Thyroid gland (tissue), 4 donors: ENCODE measurements at regions not wholly inside any gene's neighbourhood (a gene's known extent, or its start where the extent isn't known, plus 50 kb on each side); places are given as distances from the start of the nearest gene placed in this dataset.

Source experiments
- DNase-seq, 2 donors: peaks; one replicate each; pipeline ENCODE4 v3.0.0-alpha.2; 2019
- H3K27ac ChIP-seq, 3 donors: fragments of 200-600 bp; sonication (generic); 1 replicate in 2 of 3; 2 replicates in 1 of 3; pipeline ENCODE4 v1.5.1; 2016 to 2019; ENCODE audit warnings: mild to moderate bottlenecking in 1 of 3, moderate library complexity in 1 of 3
- H3K27me3 ChIP-seq: fragments of 200-600 bp; sonication (generic); one replicate; pipeline ENCODE4 v1.5.1; 2019
- H3K36me3 ChIP-seq, 2 donors: fragments of 200-600 bp; sonication (generic); one replicate each; pipeline ENCODE4 v1.5.1; 2016 to 2019
- H3K4me1 ChIP-seq, 2 donors: fragments of 200-600 bp; sonication (generic); one replicate each; pipeline ENCODE4 v1.5.1; 2017 to 2019
- H3K4me3 ChIP-seq, 3 donors: fragments of 200-600 bp; sonication (generic); replicated peaks in 1 of 3; 1 replicate in 2 of 3; 2 replicates in 1 of 3; pipeline ENCODE4 v1.5.1; 2016; ENCODE audit warnings: mild to moderate bottlenecking in 1 of 3
- H3K9me3 ChIP-seq: fragments of 200-600 bp; sonication (generic); one replicate; pipeline ENCODE4 v1.5.1; 2017
- POLR2A ChIP-seq, 2 donors: fragments of 450-650 bp; IDR thresholded peaks; one replicate each; pipeline ENCODE4 v1.6.1; 2017; ENCODE audit warnings: antibody characterized with exemption in 2 of 2, mild to moderate bottlenecking in 2 of 2, moderate library complexity in 1 of 2
- WGBS, 2 donors: methylation state at CpG; one replicate each; pipeline ENCODE4 v1.1.5; 2017; 5-methylcytosine and 5-hydroxymethylcytosine counted together
- intact Hi-C: fragments of 100-400 bp; cut with DNase I; formaldehyde crosslinking; loops from one replicate; pipeline ENCODE4 v1.15.1; 2023
- TF ChIP-seq, protein P1 (sequence below), 6 experiments: fragments of 200-600 bp in 3 of 6; fragments of 450-650 bp in 3 of 6; sonication (generic) in 3 of 6; IDR thresholded peaks; one replicate each; pipeline ENCODE4 v1.5.1; 2016 to 2019; ENCODE audit warnings: antibody characterized with exemption in 6 of 6, mild to moderate bottlenecking in 2 of 6, inconsistent platforms in 1 of 6, moderate library complexity in 1 of 6

DNA sequence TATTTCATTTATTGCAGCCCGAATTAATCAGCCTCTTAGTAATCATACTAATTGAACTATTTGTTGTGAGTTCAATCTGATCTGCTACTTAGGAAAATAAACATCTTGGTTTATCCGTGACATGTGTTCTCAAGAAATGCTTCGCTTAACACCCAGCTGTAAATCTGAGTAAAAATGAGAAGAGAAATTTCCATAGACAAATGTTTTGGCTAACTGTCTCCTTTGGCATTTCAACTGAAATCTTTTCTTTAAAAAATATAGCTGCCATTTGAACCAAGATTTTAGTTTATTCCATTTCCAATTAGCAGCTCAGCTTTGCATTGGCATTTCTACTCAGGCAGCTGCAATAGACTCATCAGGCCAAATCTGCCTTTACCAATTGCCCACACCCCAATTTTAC is 180.5 kb upstream of the PTER start:
- no peak for DNase-seq
- Histone ChIP-seq H3K4me3 (no peak overlapping the region), H3K4me1 (no peaks in the 10 kb centered on the region), H3K36me3 (no peaks in the 10 kb centered on the region), H3K27me3 (no peaks in the 10 kb centered on the region), H3K9me3 (no peaks in the 10 kb centered on the region), H3K27ac (no peak overlapping the region)
- 88 to 91% methylated on average over 3 of the region's 3 CpGs for WGBS, 2 donors
- intact Hi-C loops: no loop called here
- TF ChIP-seq, protein P1, sequence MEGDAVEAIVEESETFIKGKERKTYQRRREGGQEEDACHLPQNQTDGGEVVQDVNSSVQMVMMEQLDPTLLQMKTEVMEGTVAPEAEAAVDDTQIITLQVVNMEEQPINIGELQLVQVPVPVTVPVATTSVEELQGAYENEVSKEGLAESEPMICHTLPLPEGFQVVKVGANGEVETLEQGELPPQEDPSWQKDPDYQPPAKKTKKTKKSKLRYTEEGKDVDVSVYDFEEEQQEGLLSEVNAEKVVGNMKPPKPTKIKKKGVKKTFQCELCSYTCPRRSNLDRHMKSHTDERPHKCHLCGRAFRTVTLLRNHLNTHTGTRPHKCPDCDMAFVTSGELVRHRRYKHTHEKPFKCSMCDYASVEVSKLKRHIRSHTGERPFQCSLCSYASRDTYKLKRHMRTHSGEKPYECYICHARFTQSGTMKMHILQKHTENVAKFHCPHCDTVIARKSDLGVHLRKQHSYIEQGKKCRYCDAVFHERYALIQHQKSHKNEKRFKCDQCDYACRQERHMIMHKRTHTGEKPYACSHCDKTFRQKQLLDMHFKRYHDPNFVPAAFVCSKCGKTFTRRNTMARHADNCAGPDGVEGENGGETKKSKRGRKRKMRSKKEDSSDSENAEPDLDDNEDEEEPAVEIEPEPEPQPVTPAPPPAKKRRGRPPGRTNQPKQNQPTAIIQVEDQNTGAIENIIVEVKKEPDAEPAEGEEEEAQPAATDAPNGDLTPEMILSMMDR (IDR thresholded peaks at IDR 0.05): no peak
- no peak for TF ChIP-seq POLR2A (IDR thresholded peaks at IDR 0.05)

DNA sequence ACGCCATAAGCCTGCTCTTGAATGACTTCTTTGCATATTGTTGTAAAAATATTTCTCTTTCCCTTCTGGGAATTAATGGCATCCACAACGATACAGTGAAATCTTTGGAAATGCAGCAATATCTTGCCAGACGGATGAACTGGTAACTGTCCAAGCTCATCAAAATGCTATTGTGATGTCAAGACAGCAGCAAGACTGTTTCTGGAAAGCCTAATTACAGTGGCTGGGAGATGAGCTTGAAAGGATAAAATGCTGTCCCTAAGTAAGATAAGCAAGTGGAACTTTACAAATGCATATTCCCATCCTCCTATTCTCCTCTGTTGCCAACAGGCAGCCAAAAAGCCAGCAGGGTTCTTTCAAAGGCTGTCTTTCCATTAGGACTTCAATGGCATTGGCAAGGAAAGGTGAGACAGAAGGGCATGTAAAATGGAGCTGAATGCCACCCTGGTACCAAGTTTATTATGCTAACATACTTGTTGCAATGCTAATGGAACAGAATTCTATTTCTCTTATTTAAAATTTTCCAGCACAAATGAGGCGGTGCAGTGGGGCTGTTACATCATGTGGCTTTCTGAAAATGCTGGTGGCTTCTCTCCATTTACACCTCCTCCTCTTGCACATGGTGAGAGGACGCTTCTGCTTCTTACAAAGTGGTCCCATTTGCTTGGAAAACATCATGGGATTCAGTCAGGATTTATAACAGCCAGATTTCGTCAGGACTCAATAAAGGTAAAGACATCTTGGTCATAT is 178.3 kb upstream of the PTER start:
- intact Hi-C loops: no loop called here

DNA sequence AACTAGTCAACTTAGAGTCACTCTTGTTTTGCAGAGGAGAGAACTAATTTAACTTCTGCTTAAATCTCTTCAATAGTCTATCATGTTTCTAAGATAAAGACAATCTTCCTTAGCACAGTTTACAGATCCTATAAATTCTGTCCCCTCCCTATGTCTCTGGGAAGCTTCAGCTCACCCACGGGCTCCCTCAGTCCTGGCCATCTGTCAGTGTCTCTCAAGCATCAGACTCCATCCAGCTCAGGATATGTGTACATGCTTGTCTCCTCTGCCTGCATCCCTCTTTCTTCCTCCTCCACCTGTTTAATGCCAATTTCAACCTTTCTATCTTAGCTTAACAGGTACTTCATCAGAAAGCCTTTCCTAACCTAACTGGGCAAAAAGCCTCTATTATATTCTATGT is 177.1 kb upstream of the PTER start:
- Histone ChIP-seq H3K4me1 (no peaks in the 10 kb centered on the region), H3K27me3 (no peaks in the 10 kb centered on the region), H3K27ac (no peak overlapping the region), H3K4me3 (no peak overlapping the region), H3K9me3 (no peaks in the 10 kb centered on the region), H3K36me3 (no peaks in the 10 kb centered on the region)
- intact Hi-C loops: no loop called here
- no peak for DNase-seq
- WGBS, 2 donors: 55 to 85% methylated on average over 1 of the region's 1 CpG
- no peak for TF ChIP-seq POLR2A (IDR thresholded peaks at IDR 0.05)
- TF ChIP-seq, protein P1 (IDR thresholded peaks at IDR 0.05): no peak

More for the DNA sequence above, 178.3 kb upstream of the PTER start:
- no peaks in the 10 kb centered on the region for H3K9me3 ChIP-seq
- H3K4me3 ChIP-seq: no peak overlapping the region
- DNase-seq: no peak
- H3K27me3 ChIP-seq: no peaks in the 10 kb centered on the region
- no peaks in the 10 kb centered on the region for H3K4me1 ChIP-seq
- H3K36me3 ChIP-seq: no peaks in the 10 kb centered on the region
- 68 to 74% methylated on average over 6 of the region's 6 CpGs for WGBS, 2 donors
- H3K27ac ChIP-seq: no peak overlapping the region
- TF ChIP-seq POLR2A (IDR thresholded peaks at IDR 0.05): no peak
- TF ChIP-seq, protein P1 (IDR thresholded peaks at IDR 0.05): no peak

DNA sequence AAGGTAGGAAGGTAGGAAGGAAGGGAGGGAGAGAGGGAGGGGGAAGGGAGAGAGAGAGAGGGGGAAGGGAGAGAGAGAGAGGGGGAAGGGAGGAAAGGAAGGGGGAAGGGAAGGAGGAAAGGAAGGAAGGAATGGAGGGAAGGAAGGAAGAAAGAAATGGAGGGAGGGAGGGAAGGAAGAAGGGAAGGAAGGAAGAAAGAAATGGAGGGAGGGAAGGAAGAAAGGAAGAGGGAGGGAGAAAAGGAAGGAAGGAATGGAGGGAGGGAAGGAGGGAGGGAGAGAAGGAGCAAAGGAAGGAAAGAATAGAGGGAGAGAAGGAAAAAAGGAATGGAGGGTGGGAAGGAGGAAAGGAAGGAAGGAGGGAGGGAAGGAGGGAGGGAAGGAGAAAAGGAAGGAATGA is 176.4 kb upstream of the PTER start:
- intact Hi-C loops: no loop called here
- no peak for TF ChIP-seq POLR2A (IDR thresholded peaks at IDR 0.05)
- TF ChIP-seq, protein P1 (IDR thresholded peaks at IDR 0.05): no peak

DNA sequence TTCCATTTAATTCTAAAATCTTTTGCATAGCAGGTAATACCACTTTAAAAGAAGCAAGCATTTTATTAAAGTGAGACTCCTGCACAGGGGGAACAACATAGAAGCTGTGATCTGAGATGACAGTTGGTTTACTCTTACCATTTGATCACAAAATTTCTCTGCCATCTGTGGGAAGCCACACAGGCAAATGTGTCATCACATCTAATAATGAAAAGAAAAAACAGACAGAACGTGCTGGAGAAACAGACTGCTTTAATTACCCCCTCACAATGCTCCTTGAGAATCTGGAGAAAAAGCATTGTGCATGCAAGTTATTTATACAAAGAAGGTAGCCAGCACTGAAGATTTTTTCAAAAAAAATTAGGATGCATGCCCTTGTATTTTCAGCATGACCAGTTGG is 165.2 kb upstream of the PTER start:
- Histone ChIP-seq H3K27ac (no peak overlapping the region), H3K4me3 (no peak overlapping the region), H3K9me3 (no peaks in the 10 kb centered on the region), H3K4me1 (no peaks in the 10 kb centered on the region), H3K36me3 (no peaks in the 10 kb centered on the region), H3K27me3 (no peaks in the 10 kb centered on the region)
- DNase-seq: no peak
- intact Hi-C loops: no loop called here
- WGBS, 2 donors: 17 to 31% methylated on average over 1 of the region's 1 CpG
- TF ChIP-seq POLR2A (IDR thresholded peaks at IDR 0.05): no peak
- TF ChIP-seq, protein P1 (IDR thresholded peaks at IDR 0.05): no peak

More for the DNA sequence above, 176.4 kb upstream of the PTER start:
- no peak for DNase-seq
- H3K27ac ChIP-seq: no peak overlapping the region
- H3K36me3 ChIP-seq: no peaks in the 10 kb centered on the region
- no peaks in the 10 kb centered on the region for H3K9me3 ChIP-seq
- no peaks in the 10 kb centered on the region for H3K4me1 ChIP-seq
- no peaks in the 10 kb centered on the region for H3K27me3 ChIP-seq
- no peak overlapping the region for H3K4me3 ChIP-seq
